NCI-H446 treated with DMSO at 0.1 percent for 48 hours (cell line): ENCODE measurements at regions not wholly inside any gene's neighbourhood (a gene's known extent, or its start where the extent isn't known, plus 50 kb on each side); places are given as distances from the start of the nearest gene placed in this dataset.

Source experiments
- DNase-seq: peaks from one replicate; lab custom pipeline; 2025; lab: John Stamatoyannopoulos, UW

DNA sequence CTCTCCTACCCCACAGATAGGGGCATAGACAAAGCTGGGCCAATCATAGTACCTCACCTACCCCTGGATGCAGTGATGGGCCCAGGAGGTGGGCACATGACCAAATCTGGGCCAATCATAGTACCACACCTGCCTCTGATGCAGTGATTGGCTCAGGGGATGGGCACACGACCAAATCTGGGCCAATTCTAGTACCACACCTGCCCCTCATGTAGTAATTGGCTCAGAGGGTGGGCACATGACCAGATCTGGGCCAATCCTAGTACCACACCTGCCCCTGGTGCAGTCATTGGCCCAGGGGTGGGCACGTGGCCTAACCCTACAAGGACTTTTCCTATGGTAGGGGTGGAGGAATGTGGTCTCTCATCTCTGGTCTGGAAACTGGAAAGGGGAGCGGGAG, 56.9 kb upstream of the MEF2A start:
- no peak for DNase-seq

- no peak for DNase-seq
These were observed 55.9 kb upstream of the MEF2A start for GRCh38 chr15:99509686-99510461.

GRCh38 chr15:99511531-99511865, 54.3 kb upstream of the MEF2A start:
- no peak for DNase-seq

- no peak for DNase-seq
These were observed 53.7 kb upstream of the MEF2A start for GRCh38 chr15:99511866-99512661.

GRCh38 chr15:99514306-99514705, 51.5 kb upstream of the MEF2A start:
- DNase-seq: no peak
